Forelimb muscle (tissue), 1 donor: ENCODE measurements at regions not wholly inside any gene's neighbourhood (a gene's known extent, or its start where the extent isn't known, plus 50 kb on each side); places are given as distances from the start of the nearest gene placed in this dataset.

Source experiments
- DNase-seq: peaks from one replicate; pipeline ENCODE4 v3.0.0-alpha.2; 2013; ENCODE audit warnings: low read depth

GRCh38 chr2:60400462-60401246 is 152.8 kb downstream of the BCL11A start:
- DNase-seq: no peak

GRCh38 chr2:60394463-60394862 is 159.0 kb downstream of the BCL11A start:
- no peak for DNase-seq

- no peak for DNase-seq
Observed at GRCh38 chr2:60391649-60392375, 161.6 kb downstream of the BCL11A start.

- DNase-seq: no peak
Observed at GRCh38 chr2:60391230-60391629, 162.2 kb downstream of the BCL11A start.

- no peak for DNase-seq
Observed at GRCh38 chr2:60386436-60386835, 167.0 kb downstream of the BCL11A start.

- no peak for DNase-seq
Observed at GRCh38 chr2:60385648-60386047, 167.8 kb downstream of the BCL11A start.

- DNase-seq: no peak
Observed at GRCh38 chr2:60383401-60384143, 169.9 kb downstream of the BCL11A start.

GRCh38 chr2:60380411-60380810 is 173.0 kb downstream of the BCL11A start:
- DNase-seq: no peak

- DNase-seq: no peak
Observed at GRCh38 chr2:60379684-60380083, 173.8 kb downstream of the BCL11A start.

- no peak for DNase-seq
Observed at GRCh38 chr2:60379216-60379615, 174.2 kb downstream of the BCL11A start.

- no peak for DNase-seq
Observed at GRCh38 chr2:60377825-60378224, 175.6 kb downstream of the BCL11A start.

- DNase-seq: no peak
Observed at GRCh38 chr2:60376252-60376651, 177.2 kb downstream of the BCL11A start.

- no peak for DNase-seq
Observed at GRCh38 chr2:60371681-60372080, 181.8 kb downstream of the BCL11A start.

- no peak for DNase-seq
Observed at GRCh38 chr2:60371219-60371618, 182.2 kb downstream of the BCL11A start.

GRCh38 chr2:60370814-60371213 is 182.6 kb downstream of the BCL11A start:
- DNase-seq: no peak

- no peak for DNase-seq
Observed at GRCh38 chr2:60368456-60368855, 185.0 kb downstream of the BCL11A start.

- no peak for DNase-seq
Observed at GRCh38 chr2:60366135-60366712, 187.2 kb downstream of the BCL11A start.

GRCh38 chr2:60365556-60365955 is 187.9 kb downstream of the BCL11A start:
- DNase-seq: no peak

- DNase-seq: no peak
Observed at GRCh38 chr2:60364491-60364890, 189.0 kb downstream of the BCL11A start.

- DNase-seq: no peak
Observed at GRCh38 chr2:60361498-60361897, 192.0 kb downstream of the BCL11A start.

- no peak for DNase-seq
Observed at GRCh38 chr2:60359569-60359968, 193.9 kb downstream of the BCL11A start.

- no peak for DNase-seq
Observed at GRCh38 chr2:60358476-60358875, 195.0 kb downstream of the BCL11A start.
